GM08714 (cell line): ENCODE measurements at regions not wholly inside any gene's neighbourhood (a gene's known extent, or its start where the extent isn't known, plus 50 kb on each side); places are given as distances from the start of the nearest gene placed in this dataset.

ENCODE experiments used
- H3K4me3 ChIP-seq: fragments of 200-500 bp; sonication (Bioruptor generic); 2 replicates; pipeline ENCODE4 v1.5.1; 2014; ENCODE audit warnings: mild to moderate bottlenecking, low read length, inconsistent platforms
- ZNF274 ChIP-seq: IDR thresholded peaks from 2 replicates; pipeline ENCODE4 v1.6.1; 2012; ENCODE audit warnings: mild to moderate bottlenecking, low read depth, low read length

- peak overlapping the region; percentile 59; the same call in 1 of the 2 replicates for H3K4me3 ChIP-seq
- no peak for TF ChIP-seq ZNF274
Measured at GRCh38 chr1:101309334-101310311, 72.8 kb downstream of the S1PR1 start.

- no peak overlapping the region for H3K4me3 ChIP-seq
- no peak for TF ChIP-seq ZNF274
Measured at GRCh38 chr1:101310506-101310905, 73.7 kb downstream of the S1PR1 start.

- H3K4me3 ChIP-seq = no peak overlapping the region
- TF ChIP-seq ZNF274 = no peak
Measured at GRCh38 chr1:101311146-101311920, 74.5 kb downstream of the S1PR1 start.

GRCh38 chr1:101312147-101312546 lies 75.3 kb downstream of the S1PR1 start:
- peak overlapping the region; percentile 15; the same call in 1 of the 2 replicates for H3K4me3 ChIP-seq
- TF ChIP-seq ZNF274 = no peak

GRCh38 chr1:101313356-101313755 lies 76.5 kb downstream of the S1PR1 start:
- no peak for TF ChIP-seq ZNF274
- H3K4me3 ChIP-seq = no peak overlapping the region

GRCh38 chr1:101314244-101314643 lies 77.4 kb downstream of the S1PR1 start:
- H3K4me3 ChIP-seq = no peak overlapping the region
- no peak for TF ChIP-seq ZNF274

GRCh38 chr1:101316256-101316655 lies 79.4 kb downstream of the S1PR1 start:
- TF ChIP-seq ZNF274 = no peak
- no peak overlapping the region for H3K4me3 ChIP-seq

GRCh38 chr1:101316799-101317198 lies 80.0 kb downstream of the S1PR1 start:
- H3K4me3 ChIP-seq = no peak overlapping the region
- TF ChIP-seq ZNF274 = no peak

GRCh38 chr1:101317590-101317989 lies 80.8 kb downstream of the S1PR1 start:
- TF ChIP-seq ZNF274 = no peak
- H3K4me3 ChIP-seq = no peak overlapping the region

- no peak for TF ChIP-seq ZNF274
- H3K4me3 ChIP-seq = no peak overlapping the region
Measured at GRCh38 chr1:101323535-101323934, 86.7 kb downstream of the S1PR1 start.

- H3K4me3 ChIP-seq = no peak overlapping the region
- no peak for TF ChIP-seq ZNF274
Measured at GRCh38 chr1:101325144-101325543, 88.3 kb downstream of the S1PR1 start.

GRCh38 chr1:101330427-101331130 lies 93.8 kb downstream of the S1PR1 start:
- H3K4me3 ChIP-seq = no peak overlapping the region
- TF ChIP-seq ZNF274 = no peak

- H3K4me3 ChIP-seq = no peak overlapping the region
- no peak for TF ChIP-seq ZNF274
Measured at GRCh38 chr1:101331794-101332193, 95.0 kb downstream of the S1PR1 start.

- no peak overlapping the region for H3K4me3 ChIP-seq
- no peak for TF ChIP-seq ZNF274
Measured at GRCh38 chr1:101332633-101333032, 95.8 kb downstream of the S1PR1 start.

- H3K4me3 ChIP-seq = no peak overlapping the region
- TF ChIP-seq ZNF274 = no peak
Measured at GRCh38 chr1:101333186-101333585, 96.4 kb downstream of the S1PR1 start.
